GM23338 (cell line): ENCODE measurements at regions not wholly inside any gene's neighbourhood (a gene's known extent, or its start where the extent isn't known, plus 50 kb on each side); places are given as distances from the start of the nearest gene placed in this dataset.

Experiments used
- ATAC-seq: fragments of 200-7000 bp; cut with Tn5 transposase; 3 replicates; pipeline ENCODE4 v1.9.1; 2020
- DNase-seq: peaks from one replicate; pipeline ENCODE4 v3.0.0-alpha.2; 2015; ENCODE audit warnings: low spot score
- H2AFZ ChIP-seq: fragments of 200-600 bp; sonication (generic); 2 replicates; pipeline ENCODE4 v1.8.0; 2016; ENCODE audit warnings: antibody characterized with exemption, mild to moderate bottlenecking, moderate library complexity
- H3F3A ChIP-seq: fragments of 200-600 bp; sonication (generic); replicated peaks from 2 replicates; pipeline ENCODE4 v1.8.0; 2017; ENCODE audit warnings: antibody characterized with exemption, mixed run types, low read depth
- H3K27ac ChIP-seq: fragments of 200-600 bp; sonication (generic); 2 replicates; pipeline ENCODE4 v1.6.1; 2016; ENCODE audit warnings: low read depth
- H3K27me3 ChIP-seq: fragments of 200-600 bp; sonication (generic); 2 replicates; pipeline ENCODE4 v1.8.0; 2016; ENCODE audit warnings: mild to moderate bottlenecking, mixed run types, moderate library complexity; ENCODE audit not compliant: insufficient read depth
- H3K36me3 ChIP-seq: fragments of 200-600 bp; sonication (generic); 2 replicates; pipeline ENCODE4 v1.8.0; 2016; ENCODE audit warnings: mild to moderate bottlenecking; ENCODE audit not compliant: insufficient read depth
- H3K4me1 ChIP-seq: fragments of 200-600 bp; sonication (generic); 2 replicates; pipeline ENCODE4 v1.8.0; 2016; ENCODE audit warnings: mild to moderate bottlenecking, moderate library complexity; ENCODE audit not compliant: insufficient read depth
- H3K4me2 ChIP-seq: fragments of 200-600 bp; sonication (generic); 2 replicates; pipeline ENCODE4 v1.7.1; 2017; ENCODE audit warnings: mixed run types
- H3K4me3 ChIP-seq: fragments of 200-600 bp; sonication (generic); 2 replicates; pipeline ENCODE4 v1.6.1; 2016; ENCODE audit warnings: mixed run types
- H3K79me2 ChIP-seq: fragments of 200-600 bp; sonication (generic); replicated peaks from 2 replicates; pipeline ENCODE4 v1.8.0; 2017; ENCODE audit warnings: mild to moderate bottlenecking; ENCODE audit not compliant: insufficient read depth
- H3K9me2 ChIP-seq: fragments of 200-600 bp; sonication (generic); 2 replicates; pipeline ENCODE4 v1.8.0; 2017; ENCODE audit not compliant: insufficient read depth
- H4K20me1 ChIP-seq: fragments of 200-600 bp; sonication (generic); replicated peaks from 2 replicates; pipeline ENCODE4 v1.8.0; 2017; ENCODE audit warnings: mild to moderate bottlenecking; ENCODE audit not compliant: insufficient read depth
- H3K27ac Mint-ChIP-seq: 2 replicates; pipeline ENCODE4 v1.8.0; 2020; ENCODE audit warnings: inconsistent platforms, mild to moderate bottlenecking, moderate library complexity, mixed read lengths
- H3K27me3 Mint-ChIP-seq: 3 replicates; pipeline ENCODE4 v1.8.0; 2022; ENCODE audit warnings: low read depth, mild to moderate bottlenecking, moderate library complexity, mixed read lengths, inconsistent platforms; ENCODE audit not compliant: insufficient read depth, poor library complexity
- H3K36me3 Mint-ChIP-seq: 3 replicates; pipeline ENCODE4 v1.8.0; 2021; ENCODE audit warnings: low read depth, mild to moderate bottlenecking, inconsistent platforms, moderate library complexity, mixed read lengths
- H3K4me1 Mint-ChIP-seq: 3 replicates; pipeline ENCODE4 v1.8.0; 2020; ENCODE audit warnings: mild to moderate bottlenecking, inconsistent platforms, mixed read lengths
- H3K4me3 Mint-ChIP-seq: 3 replicates; pipeline ENCODE4 v1.8.0; 2021; ENCODE audit warnings: moderate library complexity, mild to moderate bottlenecking, inconsistent platforms, mixed read lengths
- H3K9me3 Mint-ChIP-seq: 3 replicates; pipeline ENCODE4 v1.8.0; 2020; ENCODE audit warnings: moderate library complexity, mild to moderate bottlenecking, inconsistent platforms, mixed read lengths
- CREB1 ChIP-seq: fragments of 250-450 bp; sonication (Bioruptor Pico); IDR thresholded peaks from 2 replicates; pipeline ENCODE4 v1.5.0; 2020; ENCODE audit warnings: low read depth, mild to moderate bottlenecking, moderate library complexity
- CTCF ChIP-seq, 2 experiments: fragments of 200-600 bp in 1 of 2; sonication (generic) in 1 of 2; conservative IDR thresholded peaks; 2 replicates each; pipeline versions ENCODE4 v1.5.1 to v1.6.1; 2016 to 2017; ENCODE audit warnings: antibody characterized with exemption in 2 of 2, low read depth in 2 of 2, mild to moderate bottlenecking in 2 of 2, moderate library complexity in 1 of 2
- ETS1 ChIP-seq: IDR thresholded peaks from 2 replicates; pipeline ENCODE4 v1.6.1; 2016; ENCODE audit warnings: antibody characterized with exemption
- EZH2 ChIP-seq: fragments of 200-600 bp; sonication (generic); IDR thresholded peaks from one replicate; pipeline ENCODE4 v1.8.0; 2017; ENCODE audit warnings: antibody characterized with exemption, mild to moderate bottlenecking, low read depth; ENCODE audit not compliant: unreplicated experiment
- EZH2phosphoT487 ChIP-seq: fragments of 200-600 bp; sonication (generic); IDR thresholded peaks from one replicate; pipeline ENCODE4 v1.8.1; 2018; ENCODE audit warnings: antibody characterized with exemption; ENCODE audit not compliant: unreplicated experiment
- JUNB ChIP-seq: IDR thresholded peaks from one replicate; pipeline ENCODE4 v1.6.1; 2016; ENCODE audit warnings: antibody characterized with exemption; ENCODE audit not compliant: unreplicated experiment
- NANOG ChIP-seq: IDR thresholded peaks from 2 replicates; pipeline ENCODE4 v1.6.1; 2016; ENCODE audit warnings: antibody characterized with exemption, borderline replicate concordance
- POLR2AphosphoS5 ChIP-seq: IDR thresholded peaks from 2 replicates; pipeline ENCODE4 v1.6.1; 2016; ENCODE audit warnings: antibody characterized with exemption, low read depth
- REST ChIP-seq: IDR thresholded peaks from one replicate; pipeline ENCODE4 v1.6.1; 2018; ENCODE audit warnings: antibody characterized with exemption; ENCODE audit not compliant: unreplicated experiment
- STAT1 ChIP-seq: IDR thresholded peaks from one replicate; pipeline ENCODE4 v1.6.1; 2016; ENCODE audit warnings: antibody characterized with exemption; ENCODE audit not compliant: unreplicated experiment
- ZNF114 ChIP-seq: fragments of 250-450 bp; sonication (Bioruptor Pico); IDR thresholded peaks from 2 replicates; pipeline ENCODE4 v1.5.0; 2020; ENCODE audit warnings: mild to moderate bottlenecking, moderate library complexity
- ZNF331 ChIP-seq: fragments of 250-450 bp; sonication (Bioruptor Pico); IDR thresholded peaks from 2 replicates; pipeline ENCODE4 v1.5.0; 2020; ENCODE audit warnings: low read depth, mild to moderate bottlenecking, moderate library complexity
- ZNF462 ChIP-seq: fragments of 250-450 bp; sonication (Bioruptor Pico); IDR thresholded peaks from 2 replicates; pipeline ENCODE4 v1.5.0; 2020; ENCODE audit warnings: mild to moderate bottlenecking, moderate library complexity

- H3K4me3 ChIP-seq, result no peak overlapping the region
- H3K4me3 Mint-ChIP-seq, result no peak overlapping the region
- no peaks in the 10 kb centered on the region for H3K79me2 ChIP-seq
- 0 out of 2 replicates have a peak overlapping the region, but pooled peaks have one; percentile 18 for H2AFZ ChIP-seq
- H3K9me2 ChIP-seq, result peaks cover 25% of the 10 kb centered on the region
- peaks cover 5% of the 10 kb centered on the region; the same call in 1 of the 2 replicates for H3K4me1 ChIP-seq
- no peak overlapping the region for H3K27ac Mint-ChIP-seq
- H3K4me1 Mint-ChIP-seq, result peaks cover 22% of the 10 kb centered on the region
- H3F3A ChIP-seq, result no peaks in the 10 kb centered on the region
- peaks cover 37% of the 10 kb centered on the region for H3K9me3 Mint-ChIP-seq
- no peaks in the 10 kb centered on the region for H4K20me1 ChIP-seq
- no peaks in the 10 kb centered on the region for H3K36me3 ChIP-seq
- no peak for DNase-seq
- no peaks in the 10 kb centered on the region for H3K27me3 ChIP-seq
- no peak for TF ChIP-seq POLR2AphosphoS5
- TF ChIP-seq EZH2, result no peak
- TF ChIP-seq REST, result no peak
- no peak for TF ChIP-seq ETS1
- no peak for TF ChIP-seq CREB1 (CRISPR knock-in tag)
- TF ChIP-seq ZNF462 (CRISPR knock-in tag), result no peak
- TF ChIP-seq CTCF (conservative IDR thresholded peaks at IDR 0.05; ENCODE audit: low read depth in 2 of 2), result no peak
- TF ChIP-seq ZNF331, result no peak
- TF ChIP-seq STAT1, result no peak
- no peak for TF ChIP-seq EZH2phosphoT487
- TF ChIP-seq ZNF114 (CRISPR knock-in tag), result no peak
- TF ChIP-seq NANOG, result no peak
- no peak for TF ChIP-seq JUNB
- no peak overlapping the region for H3K27ac ChIP-seq
- no peaks in the 10 kb centered on the region for H3K27me3 Mint-ChIP-seq
- H3K4me2 ChIP-seq, result no peak overlapping the region
- ATAC-seq, result peak; percentile 32; the same call in 1 of the 3 replicates
- peaks cover 11% of the 10 kb centered on the region for H3K36me3 Mint-ChIP-seq
Measured at GRCh38 chr6:169097381-169097959, 156.2 kb downstream of the THBS2 start.
